Iris pigment epithelial cell (primary cell): ENCODE measurements at regions not wholly inside any gene's neighbourhood (a gene's known extent, or its start where the extent isn't known, plus 50 kb on each side); places are given as distances from the start of the nearest gene placed in this dataset.

Source experiments
- DNase-seq: peaks from one replicate; pipeline ENCODE4 v3.0.0-alpha.2; 2011; ENCODE audit warnings: low read depth

DNA sequence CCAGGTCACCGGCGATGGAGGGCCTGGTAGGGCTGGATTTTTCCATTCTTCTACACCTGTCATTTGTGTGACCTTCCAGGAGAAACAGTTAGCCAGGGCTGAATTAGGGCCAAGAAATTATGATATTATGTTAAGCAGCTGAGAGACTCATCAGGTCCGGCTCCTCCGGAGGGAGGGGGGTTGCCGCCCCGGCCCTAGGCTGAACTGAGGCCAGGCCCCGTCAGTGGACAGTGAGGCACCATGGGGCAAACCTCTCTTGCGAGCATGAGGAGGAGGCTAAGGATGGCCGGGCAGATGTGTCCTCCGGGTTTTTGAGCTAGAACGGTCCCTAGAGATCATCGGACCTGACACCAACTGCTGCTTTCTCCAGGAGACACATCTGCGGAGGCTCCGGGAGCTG, 150.1 kb downstream of the SOX11 start:
- no peak for DNase-seq

DNA sequence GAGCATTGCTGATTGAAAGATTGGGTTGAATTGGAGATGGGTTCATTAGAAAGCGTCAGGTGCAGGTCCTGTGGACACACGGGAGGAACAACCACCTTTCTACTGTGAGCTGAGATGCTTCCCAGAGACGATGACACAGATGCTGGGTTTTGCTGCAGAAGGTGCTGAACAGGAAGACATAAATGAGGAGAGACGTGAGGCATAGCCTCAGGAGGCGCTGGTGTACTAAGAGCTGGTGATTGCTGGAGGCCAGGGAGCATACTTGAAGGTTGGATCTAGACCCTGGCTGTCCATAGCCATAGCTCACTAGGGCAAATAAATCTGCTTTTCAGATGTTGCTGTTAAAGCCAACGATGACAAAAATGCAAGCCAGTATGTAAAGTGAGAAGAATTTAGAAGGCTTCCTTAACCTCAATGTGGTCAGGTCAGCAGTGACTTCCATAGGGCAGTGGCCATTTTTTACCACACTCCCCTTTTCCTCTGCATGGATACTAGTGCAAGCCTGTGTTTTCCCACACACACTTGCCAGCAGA, 153.7 kb downstream of the SOX11 start:
- DNase-seq = no peak

DNA sequence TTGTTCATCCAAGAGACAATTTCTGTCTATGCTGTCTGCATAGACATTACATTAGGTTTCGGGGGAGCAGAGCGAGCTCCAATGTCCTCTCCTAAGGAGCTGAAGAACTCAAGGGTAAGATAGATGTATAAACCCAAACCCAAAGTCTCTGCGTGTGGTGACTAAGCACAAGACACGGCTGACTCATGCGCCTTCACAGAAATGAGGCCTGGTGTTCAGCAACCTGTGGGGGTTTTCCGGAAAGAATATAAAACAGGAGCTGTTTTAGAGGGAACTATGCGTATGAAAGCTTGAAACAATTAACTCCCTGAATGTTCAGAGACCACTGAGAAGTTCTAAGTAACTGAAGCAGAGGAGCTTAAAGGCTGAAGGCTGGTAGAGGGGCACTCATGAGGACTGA, 154.7 kb downstream of the SOX11 start:
- DNase-seq = no peak

DNA sequence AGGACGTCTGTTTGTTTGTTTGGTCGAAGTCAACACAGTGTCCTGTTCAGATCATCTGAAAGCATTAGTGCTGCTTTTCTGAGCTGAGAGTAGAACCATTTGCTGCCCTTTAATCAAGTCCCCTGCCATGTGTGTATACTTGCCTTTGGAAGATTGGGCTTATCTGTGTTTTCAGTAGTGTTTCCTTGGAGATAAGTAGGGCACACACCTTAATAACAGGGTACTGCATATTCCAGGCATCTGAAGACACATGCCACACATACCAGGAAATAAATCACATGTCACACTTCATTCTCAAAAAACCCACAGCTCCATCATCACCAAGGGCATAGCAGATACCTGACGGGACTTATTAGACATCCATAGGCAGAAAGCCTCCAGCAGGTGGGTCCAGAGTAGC, 157.4 kb downstream of the SOX11 start:
- DNase-seq = no peak

DNA sequence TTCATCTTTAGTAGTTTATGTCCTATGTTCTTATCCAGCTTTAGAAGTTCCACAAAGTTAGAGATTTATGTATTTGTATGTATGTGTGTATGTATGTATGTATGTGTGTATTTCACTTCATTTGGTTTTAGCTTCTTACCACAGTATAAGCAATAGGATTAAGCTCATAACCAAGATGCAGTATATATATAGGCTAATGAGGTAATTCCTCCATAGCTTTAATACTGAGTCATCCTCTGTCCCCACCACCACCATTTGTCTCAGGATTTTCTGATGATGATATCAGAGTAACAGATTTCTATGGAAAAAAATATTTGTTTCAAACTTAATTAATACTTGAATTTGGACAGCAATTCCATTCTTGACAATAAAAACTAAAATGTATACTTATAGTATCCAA, 159.2 kb downstream of the SOX11 start:
- no peak for DNase-seq

DNA sequence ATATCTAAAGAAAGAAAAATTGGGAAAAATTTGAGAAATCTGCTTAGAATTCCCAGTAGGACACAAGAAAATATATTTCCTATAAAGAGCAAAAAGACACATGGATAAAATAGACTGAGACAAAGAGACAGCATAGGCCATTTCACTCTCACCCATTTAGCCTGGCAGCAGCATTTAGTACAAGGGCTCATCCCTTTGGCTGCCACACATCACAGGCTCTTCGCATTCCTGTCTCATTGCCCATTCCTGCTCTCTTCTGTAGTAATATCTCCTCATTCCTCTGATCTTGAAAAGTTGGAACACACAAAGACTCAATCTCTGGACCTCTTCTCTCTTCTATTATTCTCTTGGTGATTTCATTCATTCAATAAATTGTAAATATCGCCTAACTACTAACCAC, 162.6 kb downstream of the SOX11 start:
- no peak for DNase-seq

DNA sequence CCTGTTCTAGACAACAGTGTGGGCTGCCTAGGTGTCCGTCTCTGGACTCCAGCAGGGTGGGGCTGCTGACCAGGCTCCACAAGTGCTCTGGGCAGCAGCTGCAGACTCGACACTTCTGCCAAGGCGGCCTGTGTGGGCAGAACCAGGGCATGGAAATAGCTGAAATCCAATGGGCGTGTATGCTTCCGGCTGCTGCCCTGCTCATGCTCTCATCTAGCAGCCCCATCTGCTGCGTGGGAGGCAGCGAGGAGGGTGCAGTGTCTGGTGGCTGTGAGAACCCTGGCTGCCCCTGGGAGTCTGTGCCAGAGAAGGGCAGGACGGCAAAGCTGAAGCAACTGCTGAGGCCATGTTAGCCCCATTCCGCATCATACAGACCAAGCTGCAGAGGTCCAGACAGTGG, 174.9 kb downstream of the SOX11 start:
- DNase-seq = no peak

DNA sequence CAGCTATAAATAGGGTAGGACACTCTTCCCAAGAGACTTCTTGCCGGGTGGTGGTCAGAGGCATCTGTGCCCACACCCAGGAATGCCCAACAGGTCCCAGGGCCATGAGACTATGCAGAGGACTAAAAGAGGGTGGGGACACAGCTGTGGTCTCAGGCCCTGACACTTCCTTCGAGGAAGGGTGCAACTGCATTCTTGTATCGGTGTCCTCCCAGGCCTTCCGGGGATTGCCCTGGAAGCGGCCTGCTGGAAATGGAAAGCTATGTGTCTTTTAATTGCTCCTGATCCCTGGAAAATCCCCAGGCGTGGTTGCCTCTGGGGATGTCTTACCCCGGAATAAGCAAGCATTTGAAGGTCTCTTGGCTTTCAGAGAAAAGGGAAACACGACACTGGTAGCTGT, 176.7 kb downstream of the SOX11 start:
- no peak for DNase-seq

DNA sequence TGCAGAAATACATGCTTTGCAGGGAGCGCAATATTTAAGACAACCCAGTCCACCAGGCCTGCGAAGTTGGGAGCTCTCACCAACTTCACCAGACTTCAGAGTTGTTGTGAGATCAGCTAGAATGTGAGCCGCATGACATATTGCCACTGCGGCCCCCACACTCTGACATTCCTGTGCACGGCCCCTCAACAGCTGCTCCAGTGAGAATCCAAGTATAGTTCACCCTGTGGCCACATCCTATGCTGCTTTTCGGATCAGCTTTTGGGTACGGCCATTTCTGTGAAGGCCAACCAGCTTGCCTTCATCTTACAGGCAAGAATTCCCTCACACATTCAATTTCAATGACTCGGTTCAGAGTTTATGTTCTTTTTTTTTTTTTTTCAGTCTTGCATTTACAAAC, 177.8 kb downstream of the SOX11 start:
- no peak for DNase-seq

DNA sequence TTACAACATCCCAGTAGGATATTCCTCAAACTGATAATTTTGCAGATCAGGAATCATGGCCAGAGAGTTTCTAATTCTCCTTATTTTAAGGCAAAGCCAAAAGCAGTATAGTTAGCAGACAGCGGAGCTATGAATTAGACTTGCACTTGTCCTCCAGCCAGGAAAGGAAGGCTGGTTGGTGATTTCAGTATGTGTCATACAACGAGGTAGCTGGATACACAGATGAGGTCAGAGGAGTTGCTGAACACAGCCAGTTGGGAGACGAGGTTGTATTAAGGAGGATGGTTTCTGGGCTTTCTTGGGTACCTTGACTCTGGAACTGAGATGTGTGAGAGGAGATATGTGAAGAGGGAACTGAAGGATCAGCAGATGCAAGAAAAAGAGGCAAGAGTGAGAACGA, 185.2 kb downstream of the SOX11 start:
- DNase-seq = peak; percentile 13

DNA sequence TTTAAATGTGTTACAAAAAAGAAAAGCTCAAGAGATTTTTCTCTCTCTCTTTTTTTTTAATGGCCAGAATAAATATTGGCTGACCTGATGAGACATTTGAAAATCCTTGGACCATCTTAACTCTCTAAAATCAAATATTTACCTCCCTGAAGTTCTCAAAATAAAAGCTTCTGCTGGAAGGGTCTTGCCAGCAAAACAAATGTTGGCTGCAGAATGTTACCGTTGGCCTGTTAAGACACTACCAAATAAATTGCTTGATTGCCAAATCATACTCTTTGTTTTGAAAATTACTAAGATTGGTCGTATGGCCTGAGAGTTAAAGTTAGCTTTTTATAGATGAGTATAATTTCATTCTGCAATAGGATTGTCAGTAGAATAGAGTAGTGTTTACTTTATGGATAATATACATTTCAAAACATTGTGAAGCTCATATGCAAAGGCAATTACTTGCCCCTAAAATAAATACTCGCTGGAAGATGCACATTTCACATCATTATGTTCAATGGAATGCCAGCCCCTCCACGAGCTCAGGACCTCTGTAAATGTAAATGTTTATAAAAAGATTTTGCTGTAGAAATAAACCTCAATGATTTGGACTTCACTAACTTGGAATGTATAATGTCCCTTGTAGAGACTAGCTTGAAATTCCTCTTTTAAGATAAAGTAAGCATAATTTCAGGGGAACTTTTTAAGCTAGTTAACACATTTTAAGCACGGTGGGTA, 193.4 kb downstream of the SOX11 start:
- DNase-seq = no peak

DNA sequence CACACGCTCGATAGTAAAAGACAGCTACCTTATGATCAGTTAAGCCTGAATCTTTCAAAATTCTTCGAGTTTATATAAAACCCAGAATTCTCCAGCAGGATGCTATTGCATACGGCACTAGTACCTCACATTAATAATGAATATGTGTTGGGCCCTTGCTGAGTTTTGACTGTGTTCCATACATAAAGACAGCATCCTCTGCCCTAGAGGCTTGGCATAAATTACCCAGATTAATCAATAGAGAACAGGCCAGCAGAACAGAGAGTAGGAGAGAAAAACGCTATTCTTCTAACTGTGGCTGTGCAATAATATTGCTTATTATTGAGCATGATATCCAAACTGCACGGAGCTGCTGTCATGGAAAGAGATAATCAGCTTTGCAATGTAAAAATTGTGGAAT, 194.3 kb downstream of the SOX11 start:
- DNase-seq = no peak

DNA sequence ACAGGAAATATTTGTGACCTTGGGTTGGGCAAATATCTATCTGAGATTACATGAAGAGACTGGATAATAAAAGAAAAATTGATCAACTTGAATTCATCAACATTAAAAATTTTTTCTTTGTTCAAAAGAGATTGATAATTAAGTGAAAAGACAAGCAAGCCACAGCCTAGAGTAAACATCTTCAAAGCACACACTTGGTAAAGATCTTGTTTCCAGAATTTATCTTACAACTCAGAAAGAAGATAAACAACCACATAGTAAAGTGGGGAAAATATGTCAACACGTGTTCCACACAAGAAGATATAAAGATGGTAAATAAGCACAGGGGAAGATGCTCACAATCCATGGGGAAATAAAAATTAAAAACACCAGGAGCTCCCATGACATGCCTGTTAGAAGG, 195.9 kb downstream of the SOX11 start:
- DNase-seq = no peak

DNA sequence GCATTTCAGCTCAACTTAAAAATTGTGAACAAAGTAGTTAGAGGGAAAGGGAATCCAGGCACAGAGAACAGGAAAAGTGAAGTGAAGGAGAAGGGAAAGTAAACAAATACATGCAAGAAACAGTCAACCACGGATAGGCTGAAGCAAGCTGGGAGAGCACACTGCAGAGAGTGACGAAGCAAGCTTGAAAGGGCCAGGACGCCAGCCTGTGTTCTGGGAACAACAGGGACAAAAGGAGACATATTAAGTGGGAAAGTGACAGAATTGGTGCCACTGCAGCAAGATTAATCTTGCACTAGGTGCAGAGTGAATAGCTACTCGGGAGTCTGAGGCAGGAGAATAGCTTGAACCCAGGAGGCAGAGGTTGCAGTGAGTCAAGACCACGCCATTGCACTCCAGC, 197.3 kb downstream of the SOX11 start:
- DNase-seq = no peak

DNA sequence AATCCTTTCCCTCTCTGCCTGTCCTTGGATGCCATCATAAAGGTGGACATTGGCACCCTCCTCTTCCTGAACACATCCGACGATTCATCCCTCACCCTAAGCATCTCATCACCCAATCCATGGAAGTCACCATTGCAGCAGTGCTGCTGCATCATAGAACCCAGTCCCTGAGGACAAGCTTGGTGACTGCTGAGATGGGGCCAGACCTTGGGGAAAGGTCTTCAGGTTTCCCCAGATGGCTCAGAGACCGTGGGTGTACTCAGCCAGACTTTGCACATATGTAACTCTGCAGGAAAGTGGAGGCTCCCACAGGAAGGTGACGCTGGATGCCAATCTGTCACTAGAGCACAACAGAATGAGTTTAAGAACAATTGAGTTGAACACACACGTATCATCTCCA, 202.2 kb downstream of the SOX11 start:
- no peak for DNase-seq

DNA sequence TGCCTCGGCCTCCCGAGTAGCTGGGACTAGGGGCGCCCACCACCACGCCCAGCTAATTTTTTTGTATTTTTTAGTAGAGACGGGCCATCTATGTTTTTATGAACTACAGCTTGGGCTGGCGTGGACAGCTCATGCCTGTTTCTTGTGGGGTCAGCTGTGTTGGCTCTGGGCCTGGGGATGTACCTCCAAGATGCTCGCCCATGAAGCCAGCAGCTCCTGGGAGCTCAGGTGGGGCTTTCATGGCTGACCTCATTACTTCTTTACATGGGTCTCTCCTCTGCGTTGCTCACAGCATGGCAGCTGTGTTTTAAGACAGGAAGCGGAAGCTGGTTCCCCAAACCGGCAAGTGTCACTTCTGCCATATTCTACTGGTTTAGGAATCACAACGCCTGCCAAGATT, 203.1 kb downstream of the SOX11 start:
- DNase-seq = no peak

DNA sequence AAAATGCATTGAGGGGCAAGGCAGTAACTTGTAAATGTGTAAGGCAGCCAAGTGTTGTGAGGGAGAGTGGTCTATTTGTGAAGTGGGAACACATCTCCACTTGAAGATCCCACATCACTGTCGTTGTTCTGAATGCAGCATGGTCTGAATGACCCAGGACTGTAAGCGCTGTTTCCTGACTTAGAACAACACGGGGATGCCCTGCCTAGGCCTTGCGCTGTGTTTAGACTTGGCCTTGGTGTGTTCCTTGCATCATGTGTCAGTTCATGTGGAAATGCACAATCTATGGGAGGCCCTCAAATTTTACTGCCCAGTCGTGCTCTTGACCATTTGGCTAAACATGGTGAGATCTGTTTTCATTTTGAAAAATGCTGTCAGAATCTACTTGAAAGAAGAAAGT, 205.1 kb downstream of the SOX11 start:
- no peak for DNase-seq

DNA sequence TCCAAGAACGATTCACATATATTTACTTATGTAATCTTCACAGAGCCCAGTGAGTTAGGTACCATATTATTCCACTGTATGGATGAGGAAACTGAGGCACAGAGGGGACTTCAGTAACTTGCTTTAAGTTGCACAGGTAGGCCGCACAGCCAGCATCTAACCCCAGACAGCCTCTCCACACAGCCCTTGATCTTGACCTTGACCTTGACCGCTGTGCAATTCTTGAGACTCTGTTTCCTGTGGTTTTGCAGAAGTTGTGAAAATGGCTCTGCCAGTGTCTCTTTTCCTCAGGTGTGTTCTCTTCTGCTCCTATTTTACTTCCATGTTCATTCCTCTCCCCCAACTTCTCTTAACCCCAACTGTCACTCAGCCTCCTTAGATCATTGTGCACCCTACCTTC, 206.5 kb downstream of the SOX11 start:
- no peak for DNase-seq

DNA sequence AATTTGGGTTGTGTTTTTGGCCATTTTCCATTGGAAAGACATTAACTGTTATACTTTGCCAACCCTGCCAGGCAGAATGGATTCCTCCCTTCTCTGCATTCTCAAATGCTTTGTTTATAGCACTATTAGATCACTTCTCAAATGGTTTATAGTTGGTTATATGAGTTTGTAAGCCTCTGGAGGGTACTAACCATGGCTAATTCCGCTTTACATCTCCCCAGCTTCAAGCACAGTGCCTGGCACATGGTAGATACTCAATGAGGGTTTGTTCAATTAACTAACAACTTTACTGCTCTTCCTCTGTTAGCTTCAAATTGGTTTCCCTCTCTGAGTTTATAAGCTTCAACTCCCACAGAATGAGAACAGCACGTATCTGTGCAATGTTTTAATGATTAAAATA, 213.5 kb downstream of the SOX11 start:
- DNase-seq = no peak

DNA sequence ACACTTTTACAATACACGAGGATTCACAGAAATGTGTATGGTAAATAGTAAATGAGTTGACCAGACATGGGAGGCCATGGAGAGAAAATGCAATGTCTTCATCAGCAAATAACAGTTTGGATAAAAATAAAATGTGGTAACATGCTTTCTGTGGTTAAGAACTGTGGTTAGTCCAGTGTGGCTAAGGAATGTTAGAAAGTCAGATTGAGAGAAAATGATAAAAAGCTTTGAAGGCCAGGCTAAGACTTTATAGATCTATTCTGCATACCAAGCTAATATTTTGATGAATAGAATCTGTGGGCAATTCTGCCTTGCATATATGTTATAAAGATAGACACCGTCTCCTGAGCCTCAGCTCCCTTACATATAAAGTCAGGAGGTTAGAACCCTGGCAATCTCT, 215.9 kb downstream of the SOX11 start:
- DNase-seq = no peak

DNA sequence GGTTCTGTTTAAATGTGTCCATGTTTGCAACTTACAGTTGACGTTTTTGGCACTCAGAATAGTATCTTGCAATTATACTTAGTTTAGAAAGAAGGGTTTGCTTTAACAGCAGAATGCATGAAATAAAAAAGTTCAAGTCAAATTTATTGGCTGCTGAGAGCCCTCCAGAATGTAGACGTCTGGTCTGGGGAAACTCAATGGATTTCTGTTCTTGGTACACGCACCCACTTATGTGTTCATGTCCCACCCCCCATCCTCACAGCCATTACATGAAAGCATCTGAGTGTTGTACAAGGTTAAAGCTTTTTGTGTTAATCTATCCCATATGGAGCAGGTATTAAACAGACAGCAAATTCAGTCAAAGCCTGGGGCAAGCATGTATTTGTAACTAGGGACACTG, 219.5 kb downstream of the SOX11 start:
- DNase-seq = no peak

DNA sequence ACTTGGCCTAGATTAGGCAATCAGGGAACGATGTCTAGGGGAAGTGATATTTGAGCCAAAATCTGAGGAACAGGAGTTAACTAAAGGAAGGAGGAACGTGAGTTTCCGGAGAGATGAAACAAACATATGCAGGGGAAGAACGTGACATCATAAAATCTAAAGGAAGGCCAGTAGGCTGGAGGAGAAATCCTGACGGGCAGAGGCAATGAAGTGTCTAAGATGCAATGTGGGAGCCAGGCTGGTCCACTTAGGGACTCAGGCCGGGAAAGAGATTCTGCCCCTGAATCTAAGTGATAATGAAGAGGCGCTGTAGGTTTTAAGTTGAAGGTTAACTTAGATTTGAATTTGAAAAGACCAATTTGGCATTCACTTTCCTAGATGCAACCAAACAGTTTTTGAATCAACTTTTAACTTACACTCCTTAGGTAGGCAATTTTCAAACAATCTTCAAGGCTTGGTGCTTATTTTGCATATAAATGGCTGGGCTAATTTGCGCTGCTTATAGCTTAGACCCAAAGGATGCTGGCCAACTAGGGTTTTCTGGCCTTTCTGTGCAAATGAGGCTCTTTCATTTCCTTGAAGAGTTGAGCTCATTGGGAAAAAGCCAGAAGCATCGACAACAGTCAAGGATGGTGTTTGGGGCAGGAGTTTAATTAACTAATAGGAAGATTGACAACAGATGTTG, 221.7 kb downstream of the SOX11 start:
- no peak for DNase-seq

DNA sequence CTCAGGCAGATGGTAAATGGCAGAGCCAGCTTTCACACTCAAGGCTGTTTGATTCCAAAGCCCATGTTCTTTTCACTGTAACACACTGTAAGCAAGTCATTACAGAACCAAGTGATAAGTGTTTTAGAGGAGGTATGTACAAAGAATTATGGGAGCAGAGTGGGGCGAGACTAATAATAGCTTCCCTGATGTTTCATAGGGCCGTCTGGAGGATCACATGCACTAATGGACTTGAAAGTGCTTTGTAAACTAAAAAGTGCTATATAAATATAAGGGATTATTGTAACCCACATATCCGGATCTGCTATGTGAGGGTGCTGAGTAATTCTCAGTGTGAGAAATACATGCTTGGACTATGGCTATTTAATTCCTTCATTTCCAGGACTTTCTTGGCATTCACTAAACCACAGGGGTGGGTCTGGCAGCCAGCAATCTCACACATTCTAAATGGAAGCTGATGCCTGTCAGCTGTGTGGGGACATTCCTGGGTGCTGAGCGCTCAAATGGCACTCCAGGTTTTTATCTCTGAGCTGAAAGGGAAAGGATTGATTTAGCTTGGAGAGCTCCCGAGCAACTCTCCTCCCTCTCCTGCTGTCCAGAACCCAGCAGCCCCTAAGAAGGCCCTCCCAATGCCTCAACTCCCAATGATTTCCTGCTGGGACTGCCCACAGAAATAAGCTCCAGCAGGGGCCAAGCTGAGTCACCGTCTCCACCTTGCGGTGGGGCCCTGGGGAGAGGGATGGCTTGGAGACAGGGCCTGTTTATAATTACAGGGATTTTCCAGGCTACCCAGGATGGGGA, 222.8 kb downstream of the SOX11 start:
- peak; percentile 48 for DNase-seq
